GM10266 (cell line): ENCODE measurements at regions not wholly inside any gene's neighbourhood (a gene's known extent, or its start where the extent isn't known, plus 50 kb on each side); places are given as distances from the start of the nearest gene placed in this dataset.
"Not testable (repeated sequence)": the region's sequence is repeated elsewhere in the genome, so short reads cannot be mapped to it uniquely, and the experiment has no call there.

Experiments
- DNase-seq: peaks from one replicate; pipeline ENCODE4 v3.0.0; 2012; ENCODE audit errors: extremely low spot score
- TF ChIP-seq, protein P1 (sequence below): IDR thresholded peaks from 2 replicates; pipeline ENCODE4 v1.5.1; 2012; ENCODE audit warnings: mild to moderate bottlenecking, low read depth; ENCODE audit not compliant: control insufficient read depth, insufficient read depth; ENCODE audit errors: missing control alignments

DNA sequence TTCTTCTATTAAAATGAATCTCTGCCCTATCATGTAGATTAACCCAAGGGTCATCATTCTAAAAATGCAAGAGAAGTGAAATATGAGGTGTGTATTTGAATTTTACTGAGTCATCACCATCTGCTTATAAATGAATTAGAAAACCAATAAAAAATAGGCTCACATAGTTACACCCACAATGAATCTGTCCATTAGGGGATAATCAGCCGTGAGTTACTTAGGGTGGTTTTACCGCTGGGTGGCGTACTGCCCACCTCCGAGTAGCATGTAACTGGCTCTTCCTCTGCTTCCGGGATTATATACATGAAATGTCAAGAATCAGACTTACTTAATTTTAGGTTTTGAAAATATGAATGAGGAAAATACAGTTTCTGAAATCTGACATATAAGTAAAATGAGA is 332.9 kb upstream of the CCNG1 start:
- TF ChIP-seq, protein P1, sequence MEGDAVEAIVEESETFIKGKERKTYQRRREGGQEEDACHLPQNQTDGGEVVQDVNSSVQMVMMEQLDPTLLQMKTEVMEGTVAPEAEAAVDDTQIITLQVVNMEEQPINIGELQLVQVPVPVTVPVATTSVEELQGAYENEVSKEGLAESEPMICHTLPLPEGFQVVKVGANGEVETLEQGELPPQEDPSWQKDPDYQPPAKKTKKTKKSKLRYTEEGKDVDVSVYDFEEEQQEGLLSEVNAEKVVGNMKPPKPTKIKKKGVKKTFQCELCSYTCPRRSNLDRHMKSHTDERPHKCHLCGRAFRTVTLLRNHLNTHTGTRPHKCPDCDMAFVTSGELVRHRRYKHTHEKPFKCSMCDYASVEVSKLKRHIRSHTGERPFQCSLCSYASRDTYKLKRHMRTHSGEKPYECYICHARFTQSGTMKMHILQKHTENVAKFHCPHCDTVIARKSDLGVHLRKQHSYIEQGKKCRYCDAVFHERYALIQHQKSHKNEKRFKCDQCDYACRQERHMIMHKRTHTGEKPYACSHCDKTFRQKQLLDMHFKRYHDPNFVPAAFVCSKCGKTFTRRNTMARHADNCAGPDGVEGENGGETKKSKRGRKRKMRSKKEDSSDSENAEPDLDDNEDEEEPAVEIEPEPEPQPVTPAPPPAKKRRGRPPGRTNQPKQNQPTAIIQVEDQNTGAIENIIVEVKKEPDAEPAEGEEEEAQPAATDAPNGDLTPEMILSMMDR: no peak
- no peak for DNase-seq

DNA sequence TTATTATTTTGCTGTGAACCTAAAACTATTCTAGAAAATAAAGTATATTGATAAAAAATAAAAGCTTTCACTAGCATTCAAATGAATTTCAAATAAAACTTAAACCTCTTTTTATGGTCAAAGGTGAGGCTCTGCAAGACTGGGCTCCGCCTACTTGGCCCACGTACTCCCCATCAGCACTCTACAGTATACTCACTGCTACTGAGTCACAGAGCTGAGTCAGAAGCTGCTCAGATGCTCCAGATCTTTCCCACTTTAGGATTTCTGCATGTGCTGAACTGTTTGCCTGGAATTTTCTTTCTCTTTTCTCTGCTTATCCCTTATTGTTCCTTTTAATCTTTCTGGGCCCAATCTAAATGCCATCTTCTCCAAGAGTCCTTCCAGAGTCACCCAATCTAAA is 331.9 kb upstream of the CCNG1 start:
- TF ChIP-seq, protein P1: no peak
- DNase-seq: no peak

DNA sequence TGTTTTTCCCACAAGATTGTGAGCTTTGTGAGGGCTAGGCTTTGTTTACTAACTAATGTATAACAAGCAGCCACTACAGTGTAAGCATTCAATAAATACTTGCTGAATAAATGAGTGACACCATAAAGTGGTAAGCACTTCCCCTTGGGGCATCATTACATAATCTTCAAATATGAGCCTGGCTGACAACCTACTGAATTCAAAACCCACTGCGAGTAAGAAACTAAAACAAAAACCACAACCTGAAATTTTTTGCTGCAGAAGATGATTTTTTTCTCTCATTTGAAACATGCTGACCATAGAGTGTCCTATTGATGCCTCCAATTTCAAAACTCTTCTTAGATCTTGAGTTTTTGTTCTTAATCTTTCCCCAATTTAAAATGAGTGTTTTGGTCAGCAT is 331.3 kb upstream of the CCNG1 start:
- no peak for DNase-seq
- TF ChIP-seq, protein P1: no peak

DNA sequence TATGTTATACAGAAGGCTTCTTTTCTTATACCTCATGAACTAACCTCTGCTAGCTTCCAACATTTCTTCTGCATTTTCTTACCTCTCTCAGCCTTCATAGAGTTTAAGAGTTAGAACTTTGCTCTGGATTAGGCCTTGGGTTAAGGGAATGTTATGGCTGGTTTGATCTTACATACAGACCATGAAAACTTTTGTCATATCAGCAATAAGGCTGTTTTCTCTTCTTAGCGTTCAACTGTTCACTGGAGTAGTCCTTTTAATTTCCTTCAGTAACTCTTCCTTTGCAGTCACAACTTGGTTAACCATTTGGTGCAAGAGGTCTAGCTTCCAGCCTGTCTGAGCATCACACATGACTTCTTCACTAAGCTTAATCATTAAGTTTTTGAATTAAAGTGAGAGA is 329.0 kb upstream of the CCNG1 start:
- TF ChIP-seq, protein P1: no peak
- DNase-seq: no peak

DNA sequence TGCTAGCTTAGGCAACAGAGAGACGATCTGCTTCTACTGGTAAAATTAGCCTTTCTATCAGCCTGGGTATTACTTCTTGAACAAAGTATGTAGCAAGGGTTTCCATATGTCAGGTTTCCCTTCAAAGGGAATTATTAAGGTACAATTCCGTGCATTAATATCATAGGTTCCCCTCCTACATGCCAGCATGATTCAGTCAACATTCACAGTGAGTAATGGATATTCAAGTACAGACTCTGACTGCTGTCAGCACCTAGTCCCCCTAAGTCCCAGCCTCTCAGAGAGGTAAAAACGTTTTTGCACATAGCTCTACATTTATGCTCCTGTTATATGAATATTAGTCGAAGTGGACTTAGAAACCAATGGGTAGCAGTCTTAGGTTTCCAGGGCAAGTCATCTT is 322.4 kb upstream of the CCNG1 start:
- DNase-seq: no peak
- TF ChIP-seq, protein P1: no peak

DNA sequence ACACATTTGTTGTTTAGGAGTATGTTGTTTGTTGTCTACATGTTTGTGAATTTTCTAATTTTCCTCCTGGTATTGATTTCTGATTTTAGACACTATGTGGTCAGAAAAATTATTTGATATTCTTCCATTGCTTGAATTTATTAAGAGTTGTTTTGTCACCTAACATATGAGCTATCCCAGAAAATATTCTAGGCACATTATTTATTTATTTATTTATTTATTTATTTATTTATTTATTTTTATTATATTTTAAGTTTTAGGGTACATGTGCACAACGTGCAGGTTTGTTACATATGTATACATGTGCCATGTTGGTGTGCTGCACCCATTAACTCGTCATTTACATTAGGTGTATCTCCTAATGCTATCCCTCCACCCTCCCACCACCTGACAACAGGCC is 320.8 kb upstream of the CCNG1 start:
- not testable (repeated sequence) for DNase-seq

DNA sequence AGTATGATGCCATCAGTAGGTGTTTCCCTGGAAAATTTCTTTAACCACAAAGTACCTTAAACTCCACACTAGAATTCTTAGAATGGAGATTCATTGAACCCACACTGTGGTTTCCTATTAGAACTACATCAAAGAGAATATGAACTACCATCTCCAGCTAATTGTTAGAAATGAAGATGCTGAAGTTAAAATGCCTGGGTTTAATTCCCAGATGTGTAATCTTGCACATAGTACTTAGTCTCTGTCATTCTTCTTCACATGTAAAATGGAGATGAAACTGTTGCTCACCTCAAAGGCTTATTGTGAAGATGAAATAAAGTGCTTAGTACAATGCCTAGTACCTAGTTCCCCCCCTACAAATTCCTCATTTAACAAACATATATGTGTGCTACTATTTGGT is 303.3 kb upstream of the CCNG1 start:
- TF ChIP-seq, protein P1: no peak

DNA sequence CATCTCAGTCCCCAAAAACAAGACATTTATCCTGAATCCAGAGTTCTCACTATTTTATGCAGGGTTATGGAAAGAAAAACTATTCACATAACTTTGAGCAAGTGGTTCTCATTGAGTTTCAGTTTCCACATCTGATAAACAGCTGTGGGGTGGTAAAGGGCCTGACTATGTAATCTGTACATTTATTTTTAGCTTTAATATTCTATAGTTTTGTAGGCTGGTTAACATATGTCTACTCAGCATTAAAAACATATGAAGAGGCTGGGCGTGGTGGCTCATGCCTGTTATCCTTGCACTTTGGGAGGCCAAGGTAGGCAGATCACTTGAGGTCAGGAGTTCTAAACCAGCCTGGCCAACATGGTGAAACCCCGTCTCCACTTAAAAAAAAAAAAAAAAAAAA is 301.5 kb upstream of the CCNG1 start:
- TF ChIP-seq, protein P1: no peak
- no peak for DNase-seq

More for the DNA sequence above, 303.3 kb upstream of the CCNG1 start:
- no peak for DNase-seq
